ENCODE measurements at regions not wholly inside any gene's neighbourhood (a gene's known extent, or its start where the extent isn't known, plus 50 kb on each side); places are given as distances from the start of the nearest gene placed in this dataset.

GRCh38 chr17:33837281-33837680 lies 417.8 kb upstream of the CCL2 start:
- no peaks in the 10 kb centered on the region for H3K4me1 ChIP-seq (ENCODE audit: control insufficient read depth in 1 of 2, insufficient read depth in 2 of 2, low read length in 2 of 2)
- no peaks in the 10 kb centered on the region for H3K4me1 Mint-ChIP-seq
- no peaks in the 10 kb centered on the region for H4K20me1 ChIP-seq (ENCODE audit: insufficient read depth, low read length)
- TF ChIP-seq, protein P1, sequence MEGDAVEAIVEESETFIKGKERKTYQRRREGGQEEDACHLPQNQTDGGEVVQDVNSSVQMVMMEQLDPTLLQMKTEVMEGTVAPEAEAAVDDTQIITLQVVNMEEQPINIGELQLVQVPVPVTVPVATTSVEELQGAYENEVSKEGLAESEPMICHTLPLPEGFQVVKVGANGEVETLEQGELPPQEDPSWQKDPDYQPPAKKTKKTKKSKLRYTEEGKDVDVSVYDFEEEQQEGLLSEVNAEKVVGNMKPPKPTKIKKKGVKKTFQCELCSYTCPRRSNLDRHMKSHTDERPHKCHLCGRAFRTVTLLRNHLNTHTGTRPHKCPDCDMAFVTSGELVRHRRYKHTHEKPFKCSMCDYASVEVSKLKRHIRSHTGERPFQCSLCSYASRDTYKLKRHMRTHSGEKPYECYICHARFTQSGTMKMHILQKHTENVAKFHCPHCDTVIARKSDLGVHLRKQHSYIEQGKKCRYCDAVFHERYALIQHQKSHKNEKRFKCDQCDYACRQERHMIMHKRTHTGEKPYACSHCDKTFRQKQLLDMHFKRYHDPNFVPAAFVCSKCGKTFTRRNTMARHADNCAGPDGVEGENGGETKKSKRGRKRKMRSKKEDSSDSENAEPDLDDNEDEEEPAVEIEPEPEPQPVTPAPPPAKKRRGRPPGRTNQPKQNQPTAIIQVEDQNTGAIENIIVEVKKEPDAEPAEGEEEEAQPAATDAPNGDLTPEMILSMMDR (IDR thresholded peaks at IDR 0.05) = no peak
- no peak overlapping the region for H3K27ac Mint-ChIP-seq
- no peak overlapping the region for H3K4me3 Mint-ChIP-seq
- no peak overlapping the region for H3K4me2 ChIP-seq (replicated peaks; ENCODE audit: extremely low read depth, low read length, poor library complexity, severe bottlenecking)
- no peaks in the 10 kb centered on the region for H3K36me3 ChIP-seq (replicated peaks in 1 of 2; ENCODE audit: control insufficient read depth in 1 of 2, insufficient read depth in 2 of 2, low read length in 2 of 2)
- H3K9ac ChIP-seq (ENCODE audit: insufficient read depth, low read length, poor library complexity, severe bottlenecking) = no peak overlapping the region
- H3K4me3 ChIP-seq (replicated peaks in 1 of 3; ENCODE audit: low read depth in 2 of 3, low read length in 3 of 3) = no peak overlapping the region
- intact Hi-C loops (cut with micrococcal nuclease) = no loop called here
- no peak overlapping the region for H2AFZ ChIP-seq (ENCODE audit: insufficient read depth, low read depth, low read length, poor library complexity, severe bottlenecking)
- H3K79me2 ChIP-seq (ENCODE audit: insufficient read depth, low read length) = no peaks in the 10 kb centered on the region
- no peak overlapping the region for H3K27ac ChIP-seq (ENCODE audit: low read depth in 1 of 2, low read length in 2 of 2)
- DNase-seq = no peak
- H3K9me3 Mint-ChIP-seq = no peaks in the 10 kb centered on the region
- H3K36me3 Mint-ChIP-seq = no peaks in the 10 kb centered on the region
- H3K9me3 ChIP-seq (replicated peaks in 1 of 2; ENCODE audit: control insufficient read depth in 1 of 2, insufficient read depth in 1 of 2, low read length in 2 of 2) = no peaks in the 10 kb centered on the region
- H3K27me3 Mint-ChIP-seq (ENCODE audit: low read depth in 3 of 3) = peaks cover 0 to 6% (median 3%) of the 10 kb centered on the region in 3 donors
- H3K27me3 ChIP-seq (ENCODE audit: control insufficient read depth in 2 of 2, insufficient read depth in 2 of 2, low read length in 2 of 2) = no peaks in the 10 kb centered on the region

DNA sequence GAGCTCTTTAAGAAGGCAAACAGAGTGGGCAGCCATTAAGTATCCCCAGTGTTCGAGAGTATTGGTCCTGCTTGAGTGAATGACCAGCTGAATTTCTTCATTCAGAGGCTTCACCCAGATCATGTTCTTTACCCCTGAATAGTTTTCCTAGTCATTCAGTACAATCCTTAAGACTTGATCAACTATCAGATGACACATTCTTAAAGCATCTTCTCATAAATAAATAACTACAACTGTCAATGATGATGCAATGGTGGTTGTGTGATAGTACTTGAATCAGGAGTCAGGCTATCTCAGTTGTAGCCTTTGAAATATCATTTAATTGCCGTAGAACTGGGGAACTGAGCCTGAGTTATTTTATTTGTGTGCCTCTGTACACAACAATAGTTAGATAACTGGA lies 416.8 kb upstream of the CCL2 start:
- H3K4me1 Mint-ChIP-seq = no peaks in the 10 kb centered on the region
- no peak overlapping the region for H3K4me2 ChIP-seq (replicated peaks; ENCODE audit: extremely low read depth, low read length, poor library complexity, severe bottlenecking)
- H3K9me3 Mint-ChIP-seq = no peaks in the 10 kb centered on the region
- peaks cover 2 to 6% (median 3%) of the 10 kb centered on the region in 3 donors for H3K27me3 Mint-ChIP-seq (ENCODE audit: low read depth in 3 of 3)
- H3K27ac Mint-ChIP-seq = no peak overlapping the region
- no peaks in the 10 kb centered on the region for H4K20me1 ChIP-seq (ENCODE audit: insufficient read depth, low read length)
- no peaks in the 10 kb centered on the region for H3K4me1 ChIP-seq (ENCODE audit: control insufficient read depth in 1 of 2, insufficient read depth in 2 of 2, low read length in 2 of 2)
- no peaks in the 10 kb centered on the region for H3K36me3 Mint-ChIP-seq
- H3K9ac ChIP-seq (ENCODE audit: insufficient read depth, low read length, poor library complexity, severe bottlenecking) = no peak overlapping the region
- no peak overlapping the region for H3K4me3 ChIP-seq (replicated peaks in 1 of 3; ENCODE audit: low read depth in 2 of 3, low read length in 3 of 3)
- H3K4me3 Mint-ChIP-seq = no peak overlapping the region
- H3K9me3 ChIP-seq (replicated peaks in 1 of 2; ENCODE audit: control insufficient read depth in 1 of 2, insufficient read depth in 1 of 2, low read length in 2 of 2) = no peaks in the 10 kb centered on the region
- no peaks in the 10 kb centered on the region for H3K27me3 ChIP-seq (ENCODE audit: control insufficient read depth in 2 of 2, insufficient read depth in 2 of 2, low read length in 2 of 2)
- intact Hi-C loops (cut with micrococcal nuclease) = no loop called here
- no peak overlapping the region for H3K27ac ChIP-seq (ENCODE audit: low read depth in 1 of 2, low read length in 2 of 2)
- no peak for DNase-seq
- H3K36me3 ChIP-seq (replicated peaks in 1 of 2; ENCODE audit: control insufficient read depth in 1 of 2, insufficient read depth in 2 of 2, low read length in 2 of 2) = no peaks in the 10 kb centered on the region
- TF ChIP-seq, protein P1 (IDR thresholded peaks at IDR 0.05) = no peak
- 83% methylated on average over 1 of the region's 2 CpGs for WGBS (ENCODE audit: insufficient coverage)
- no peaks in the 10 kb centered on the region for H3K79me2 ChIP-seq (ENCODE audit: insufficient read depth, low read length)
- H2AFZ ChIP-seq (ENCODE audit: insufficient read depth, low read depth, low read length, poor library complexity, severe bottlenecking) = no peak overlapping the region

All from CD14-positive monocyte (primary cell).